ENCODE measurements at regions not wholly inside any gene's neighbourhood (a gene's known extent, or its start where the extent isn't known, plus 50 kb on each side); places are given as distances from the start of the nearest gene placed in this dataset.

DNA sequence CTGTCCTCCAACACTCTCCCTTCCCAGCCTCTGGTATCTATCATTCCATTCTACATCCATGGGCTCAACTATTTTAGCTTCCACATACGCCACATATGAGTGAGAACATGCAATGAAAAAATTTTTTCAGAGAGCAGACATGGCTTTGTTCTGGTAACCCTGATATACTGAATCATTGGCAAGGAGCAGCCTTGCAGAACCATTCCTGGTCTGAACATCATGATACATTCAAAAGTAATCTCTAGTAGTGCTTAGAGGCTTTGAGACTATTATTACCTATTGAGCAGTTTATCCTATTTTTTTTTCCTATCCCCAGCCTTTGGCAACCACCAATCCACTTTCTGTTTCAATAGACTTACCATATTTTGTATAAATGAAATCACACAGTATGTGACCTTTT, 393.1 kb upstream of the KCNH7 start:
- TF ChIP-seq CTCF (IDR thresholded peaks at IDR 0.05), result no peak
- no peak overlapping the region for H3K4me3 ChIP-seq
- H3K27ac ChIP-seq, result no peak overlapping the region
- H3K4me1 ChIP-seq, result no peaks in the 10 kb centered on the region
- H3K27me3 ChIP-seq, result no peaks in the 10 kb centered on the region
- no peaks in the 10 kb centered on the region for H3K9me3 ChIP-seq
- no peaks in the 10 kb centered on the region for H3K36me3 ChIP-seq
- no peak for DNase-seq (ENCODE audit: low spot score)

DNA sequence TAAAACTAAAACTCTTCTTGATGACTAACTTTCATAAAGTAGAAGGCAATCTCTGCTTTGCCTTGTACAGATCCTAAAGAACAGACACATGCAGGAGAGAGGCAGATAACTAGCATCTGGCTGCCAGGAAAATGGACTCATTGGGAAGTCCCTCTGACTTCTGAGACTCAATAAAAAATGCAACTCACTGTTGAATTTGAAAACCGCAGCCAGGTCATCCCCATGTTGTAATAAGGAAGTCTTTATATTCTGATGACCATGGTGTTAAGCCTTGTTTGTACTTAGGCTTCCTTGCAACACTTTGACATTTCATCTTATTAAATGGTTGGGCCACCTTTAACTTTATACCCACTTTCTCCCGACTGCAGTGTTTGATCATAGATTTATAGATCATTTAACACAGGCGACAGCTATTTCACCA, 375.1 kb upstream of the KCNH7 start:
- H3K36me3 ChIP-seq, result no peaks in the 10 kb centered on the region
- no peak for TF ChIP-seq CTCF (IDR thresholded peaks at IDR 0.05)
- no peaks in the 10 kb centered on the region for H3K4me1 ChIP-seq
- no peak for DNase-seq (ENCODE audit: low spot score)
- no peak overlapping the region for H3K4me3 ChIP-seq
- H3K27ac ChIP-seq, result no peak overlapping the region
- no peaks in the 10 kb centered on the region for H3K9me3 ChIP-seq
- H3K27me3 ChIP-seq, result no peaks in the 10 kb centered on the region

- TF ChIP-seq CTCF (IDR thresholded peaks at IDR 0.05), result no peak
- Histone ChIP-seq H3K4me1 (no peaks in the 10 kb centered on the region), H3K27ac (no peak overlapping the region), H3K9me3 (no peaks in the 10 kb centered on the region), H3K27me3 (no peaks in the 10 kb centered on the region), H3K36me3 (no peaks in the 10 kb centered on the region), H3K4me3 (no peak overlapping the region)
- no peak for DNase-seq (ENCODE audit: low spot score)
These were observed 371.9 kb upstream of the KCNH7 start for GRCh38 chr2:163210430-163210918.

- H3K36me3 ChIP-seq, result no peaks in the 10 kb centered on the region
- DNase-seq (ENCODE audit: low spot score), result no peak
- H3K9me3 ChIP-seq, result no peaks in the 10 kb centered on the region
- H3K27me3 ChIP-seq, result no peaks in the 10 kb centered on the region
- TF ChIP-seq CTCF (IDR thresholded peaks at IDR 0.05), result no peak
- no peak overlapping the region for H3K4me3 ChIP-seq
- no peaks in the 10 kb centered on the region for H3K4me1 ChIP-seq
- no peak overlapping the region for H3K27ac ChIP-seq
These were observed 369.3 kb upstream of the KCNH7 start for GRCh38 chr2:163207693-163208370.

DNA sequence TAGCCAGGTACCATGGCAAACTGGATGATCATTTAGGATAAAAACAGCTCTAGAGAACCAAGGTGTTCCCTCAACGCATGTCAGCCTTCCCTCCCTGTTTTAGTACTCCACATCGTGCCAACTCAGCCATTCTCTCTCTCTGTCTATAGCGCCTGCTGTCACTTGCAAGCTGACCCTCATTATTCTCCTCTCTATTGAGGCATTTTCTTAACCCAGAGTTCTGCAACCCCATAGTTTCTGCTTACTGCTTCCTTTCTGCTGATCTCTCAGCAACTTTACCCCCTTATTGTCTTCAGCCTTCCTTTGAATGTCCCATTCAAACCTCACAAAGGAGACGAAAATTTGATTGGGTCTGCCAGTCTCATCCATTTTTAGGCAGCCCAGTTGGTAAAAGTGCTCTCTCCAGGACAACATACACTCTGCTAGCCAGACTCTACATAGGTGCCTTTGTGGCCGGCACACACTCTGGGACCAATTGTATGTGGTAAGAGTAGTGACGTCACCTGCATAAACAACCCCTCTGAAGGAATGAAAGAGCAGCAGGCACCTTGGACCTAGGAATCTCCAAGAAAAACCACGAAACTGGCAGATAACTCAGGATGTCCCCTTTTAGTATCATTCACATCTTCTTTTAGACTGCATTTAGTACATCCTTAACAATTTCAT, 367.2 kb upstream of the KCNH7 start:
- Histone ChIP-seq H3K9me3 (no peaks in the 10 kb centered on the region), H3K4me1 (no peaks in the 10 kb centered on the region), H3K27me3 (no peaks in the 10 kb centered on the region), H3K4me3 (no peak overlapping the region), H3K27ac (no peak overlapping the region), H3K36me3 (no peaks in the 10 kb centered on the region)
- no peak for TF ChIP-seq CTCF (IDR thresholded peaks at IDR 0.05)
- DNase-seq (ENCODE audit: low spot score), result no peak

Data from right atrium auricular region (tissue), 2 donors.